ENCODE measurements at regions not wholly inside any gene's neighbourhood (a gene's known extent, or its start where the extent isn't known, plus 50 kb on each side); places are given as distances from the start of the nearest gene placed in this dataset.
A peak's percentile ranks its signal among the peaks of the same experiment; 100 is the strongest.

DNA sequence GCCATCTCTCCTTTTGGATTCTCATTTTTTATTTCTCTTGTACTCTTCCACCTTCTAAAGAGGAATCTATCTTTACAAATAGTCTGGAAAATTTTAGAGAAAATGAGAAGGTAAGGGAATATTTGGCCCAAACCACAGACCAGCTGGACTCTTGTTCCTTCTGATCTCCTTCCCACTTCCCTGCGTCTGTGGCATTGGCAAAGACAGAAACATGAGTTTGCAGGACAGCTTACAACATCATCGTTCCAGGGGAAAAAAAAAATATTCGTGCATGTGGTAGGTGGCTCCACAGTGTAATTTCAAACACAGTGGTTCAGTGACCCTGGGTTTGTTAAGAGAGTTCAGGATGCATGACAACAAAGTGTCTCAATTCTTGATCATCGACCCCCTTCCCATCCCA, 755.0 kb downstream of the DNAH5 start:
- Mint-ChIP-seq H3K9me3 (no peaks in the 10 kb centered on the region), H3K36me3 (ENCODE audit: low read depth) (no peaks in the 10 kb centered on the region), H3K4me3 (no peak overlapping the region), H3K4me1 (peaks cover 8% of the 10 kb centered on the region), H3K27me3 (ENCODE audit: insufficient read depth) (peaks cover 12% of the 10 kb centered on the region), H3K27ac (no peak overlapping the region)
- H3K4me1 ChIP-seq (ENCODE audit: control insufficient read depth, insufficient read depth, low read length): no peaks in the 10 kb centered on the region
- no peak overlapping the region for H3K4me3 ChIP-seq (ENCODE audit: low read length)
- no peaks in the 10 kb centered on the region for H3K9me3 ChIP-seq (ENCODE audit: control insufficient read depth, low read length)
- H3K36me3 ChIP-seq (ENCODE audit: control insufficient read depth, insufficient read depth, low read length): no peaks in the 10 kb centered on the region
- H3K9ac ChIP-seq (ENCODE audit: extremely low read depth, low read length, poor library complexity, severe bottlenecking): no peak overlapping the region
- DNase-seq: no peak
- H3K27ac ChIP-seq (ENCODE audit: low read depth, low read length): no peak overlapping the region
- TF ChIP-seq, protein P1, sequence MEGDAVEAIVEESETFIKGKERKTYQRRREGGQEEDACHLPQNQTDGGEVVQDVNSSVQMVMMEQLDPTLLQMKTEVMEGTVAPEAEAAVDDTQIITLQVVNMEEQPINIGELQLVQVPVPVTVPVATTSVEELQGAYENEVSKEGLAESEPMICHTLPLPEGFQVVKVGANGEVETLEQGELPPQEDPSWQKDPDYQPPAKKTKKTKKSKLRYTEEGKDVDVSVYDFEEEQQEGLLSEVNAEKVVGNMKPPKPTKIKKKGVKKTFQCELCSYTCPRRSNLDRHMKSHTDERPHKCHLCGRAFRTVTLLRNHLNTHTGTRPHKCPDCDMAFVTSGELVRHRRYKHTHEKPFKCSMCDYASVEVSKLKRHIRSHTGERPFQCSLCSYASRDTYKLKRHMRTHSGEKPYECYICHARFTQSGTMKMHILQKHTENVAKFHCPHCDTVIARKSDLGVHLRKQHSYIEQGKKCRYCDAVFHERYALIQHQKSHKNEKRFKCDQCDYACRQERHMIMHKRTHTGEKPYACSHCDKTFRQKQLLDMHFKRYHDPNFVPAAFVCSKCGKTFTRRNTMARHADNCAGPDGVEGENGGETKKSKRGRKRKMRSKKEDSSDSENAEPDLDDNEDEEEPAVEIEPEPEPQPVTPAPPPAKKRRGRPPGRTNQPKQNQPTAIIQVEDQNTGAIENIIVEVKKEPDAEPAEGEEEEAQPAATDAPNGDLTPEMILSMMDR (conservative IDR thresholded peaks at IDR 0.05): no peak
- H3K27me3 ChIP-seq (ENCODE audit: control insufficient read depth, insufficient read depth, low read length, poor library complexity, severe bottlenecking): no peaks in the 10 kb centered on the region
- WGBS, 2 experiments (ENCODE audit: insufficient coverage in 1 of 2, insufficient read length in 1 of 2): 95 to 100% methylated on average over 1 to 4 of the region's 4 CpGs

GRCh38 chr5:13188371-13188770, 756.1 kb downstream of the DNAH5 start:
- H3K9me3 Mint-ChIP-seq: no peaks in the 10 kb centered on the region
- H3K27ac ChIP-seq (ENCODE audit: low read depth, low read length): no peak overlapping the region
- TF ChIP-seq, protein P1 (conservative IDR thresholded peaks at IDR 0.05): no peak
- H3K27me3 ChIP-seq (ENCODE audit: control insufficient read depth, insufficient read depth, low read length, poor library complexity, severe bottlenecking): no peaks in the 10 kb centered on the region
- H3K9ac ChIP-seq (ENCODE audit: extremely low read depth, low read length, poor library complexity, severe bottlenecking): no peak overlapping the region
- no peak overlapping the region for H3K27ac Mint-ChIP-seq
- DNase-seq: no peak
- no peaks in the 10 kb centered on the region for H3K36me3 Mint-ChIP-seq (ENCODE audit: low read depth)
- no peaks in the 10 kb centered on the region for H3K36me3 ChIP-seq (ENCODE audit: control insufficient read depth, insufficient read depth, low read length)
- no peak overlapping the region for H3K4me3 ChIP-seq (ENCODE audit: low read length)
- peaks cover 12% of the 10 kb centered on the region for H3K27me3 Mint-ChIP-seq (ENCODE audit: insufficient read depth)
- no peaks in the 10 kb centered on the region for H3K9me3 ChIP-seq (ENCODE audit: control insufficient read depth, low read length)
- no peaks in the 10 kb centered on the region for H3K4me1 ChIP-seq (ENCODE audit: control insufficient read depth, insufficient read depth, low read length)
- H3K4me3 Mint-ChIP-seq: no peak overlapping the region
- H3K4me1 Mint-ChIP-seq: peaks cover 8% of the 10 kb centered on the region

DNA sequence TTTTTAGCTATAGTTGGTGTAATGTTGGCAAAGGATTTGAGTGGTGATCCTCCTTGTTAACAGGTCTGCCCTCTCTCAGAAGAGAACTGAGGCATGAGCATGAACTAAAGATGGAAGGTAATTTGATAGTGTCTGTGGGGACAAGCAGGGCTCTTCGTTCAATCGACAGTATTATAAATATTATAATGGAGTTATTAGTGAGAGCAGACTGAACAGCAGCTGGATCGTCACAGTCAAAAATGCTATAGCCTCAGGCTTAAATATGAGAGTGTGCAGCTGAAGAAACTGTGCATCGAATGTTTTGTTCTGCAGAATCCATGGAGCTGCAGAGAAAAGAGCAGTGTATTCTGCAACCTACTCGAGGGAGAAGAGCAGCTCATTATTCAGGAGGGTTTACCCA, 757.3 kb downstream of the DNAH5 start:
- Histone ChIP-seq H3K27ac (ENCODE audit: low read depth, low read length) (peak overlapping the region; percentile 27), H3K9ac (ENCODE audit: extremely low read depth, low read length, poor library complexity, severe bottlenecking) (no peak overlapping the region), H3K36me3 (ENCODE audit: control insufficient read depth, insufficient read depth, low read length) (no peaks in the 10 kb centered on the region), H3K4me3 (ENCODE audit: low read length) (no peak overlapping the region), H3K27me3 (ENCODE audit: control insufficient read depth, insufficient read depth, low read length, poor library complexity, severe bottlenecking) (no peaks in the 10 kb centered on the region), H3K4me1 (ENCODE audit: control insufficient read depth, insufficient read depth, low read length) (no peaks in the 10 kb centered on the region), H3K9me3 (ENCODE audit: control insufficient read depth, low read length) (no peaks in the 10 kb centered on the region)
- H3K27ac Mint-ChIP-seq: no peak overlapping the region
- no peaks in the 10 kb centered on the region for H3K36me3 Mint-ChIP-seq (ENCODE audit: low read depth)
- TF ChIP-seq, protein P1 (conservative IDR thresholded peaks at IDR 0.05): no peak
- peaks cover 8% of the 10 kb centered on the region for H3K4me1 Mint-ChIP-seq
- no peaks in the 10 kb centered on the region for H3K9me3 Mint-ChIP-seq
- DNase-seq: no peak
- no peak overlapping the region for H3K4me3 Mint-ChIP-seq
- 92 to 100% methylated on average over 5 of the region's 5 CpGs for WGBS, 2 experiments (ENCODE audit: insufficient coverage in 1 of 2, insufficient read length in 1 of 2)
- H3K27me3 Mint-ChIP-seq (ENCODE audit: insufficient read depth): peaks cover 12% of the 10 kb centered on the region
